T-cell (primary cell): ENCODE measurements at regions not wholly inside any gene's neighbourhood (a gene's known extent, or its start where the extent isn't known, plus 50 kb on each side); places are given as distances from the start of the nearest gene placed in this dataset.
"Not testable (repeated sequence)": the region's sequence is repeated elsewhere in the genome, so short reads cannot be mapped to it uniquely, and the experiment has no call there.

Experiments
- ATAC-seq, 4 experiments: fragments of 200-7000 bp in 3 of 4; fragments of 150-1000 bp in 1 of 4; cut with Tn5 transposase; replicated peaks in 1 of 4; 1 replicate in 3 of 4; 2 replicates in 1 of 4; pipeline ENCODE4 v1.10.0; 2021; ENCODE audit warnings: moderate library complexity in 3 of 4, mild to moderate bottlenecking in 2 of 4, moderate number of reproducible peaks in 1 of 4
- CTCF ChIA-PET, 2 donors: fragments of 300-600 bp; sonication (Branson Sonifier 250); formaldehyde crosslinking; loops; one replicate each; lab custom pipeline; 2022; ENCODE audit warnings: antibody characterized with exemption in 2 of 2; lab: Charles Lee
- POLR2A ChIA-PET, 2 donors: fragments of 300-600 bp; sonication (Branson Sonifier 250); formaldehyde crosslinking; loops; one replicate each; lab custom pipeline; 2022; ENCODE audit warnings: antibody characterized with exemption in 2 of 2; lab: Charles Lee
- DNase-seq, 35 experiments: peaks; one replicate each; pipeline versions ENCODE4 v3.0.0 to v3.0.0-alpha.2; 2013 to 2023
- H3K27ac ChIP-seq: one replicate; pipeline ENCODE4 v1.5.1; 2013; ENCODE audit warnings: low read length
- H3K27me3 ChIP-seq, 2 experiments: replicated peaks in 1 of 2; 1 replicate in 1 of 2; 2 replicates in 1 of 2; pipeline versions ENCODE4 v1.6.1 to v1.7.0; 2013; ENCODE audit warnings: low read length in 1 of 2, mixed read lengths in 1 of 2; ENCODE audit not compliant: control insufficient read depth in 2 of 2, insufficient read depth in 2 of 2; ENCODE audit errors: extremely low read depth in 1 of 2
- H3K36me3 ChIP-seq, 2 donors: 1 replicate in 1 of 2; 2 replicates in 1 of 2; pipeline versions ENCODE4 v1.6.1 to v1.7.0; 2013; ENCODE audit warnings: low read length in 1 of 2; ENCODE audit not compliant: control insufficient read depth in 2 of 2, insufficient read depth in 1 of 2; ENCODE audit errors: extremely low read depth in 1 of 2
- H3K4me1 ChIP-seq, 2 experiments: 1 replicate in 1 of 2; 2 replicates in 1 of 2; pipeline versions ENCODE4 v1.6.1 to v1.7.0; 2013; ENCODE audit warnings: low read length in 2 of 2, mixed read lengths in 1 of 2; ENCODE audit not compliant: insufficient read depth in 2 of 2, control insufficient read depth in 1 of 2; ENCODE audit errors: extremely low read depth in 1 of 2
- H3K4me3 ChIP-seq, 2 donors: 1 replicate in 1 of 2; 2 replicates in 1 of 2; pipeline versions ENCODE4 v1.5.1 to v1.7.0; 2013; ENCODE audit warnings: mild to moderate bottlenecking in 2 of 2, low read length in 1 of 2, moderate library complexity in 1 of 2; ENCODE audit not compliant: control insufficient read depth in 1 of 2; ENCODE audit errors: extremely low read depth in 1 of 2
- H3K9me3 ChIP-seq: 2 replicates; pipeline ENCODE4 v1.7.0; 2013
- H3K27ac Mint-ChIP-seq, 2 donors: one replicate each; pipeline ENCODE4 v1.8.0; 2020 to 2021; ENCODE audit warnings: mild to moderate bottlenecking in 2 of 2, mixed read lengths in 2 of 2
- H3K27me3 Mint-ChIP-seq, 2 donors: one replicate each; pipeline ENCODE4 v1.8.0; 2021 to 2022; ENCODE audit warnings: mixed read lengths in 2 of 2
- H3K36me3 Mint-ChIP-seq: one replicate; pipeline ENCODE4 v1.8.0; 2021; ENCODE audit warnings: mixed read lengths
- H3K4me1 Mint-ChIP-seq, 3 donors: one replicate each; pipeline ENCODE4 v1.8.0; 2020 to 2022; ENCODE audit warnings: mixed read lengths in 3 of 3, mild to moderate bottlenecking in 1 of 3
- H3K4me3 Mint-ChIP-seq, 3 donors: one replicate each; pipeline ENCODE4 v1.8.0; 2020 to 2022; ENCODE audit warnings: mild to moderate bottlenecking in 3 of 3, mixed read lengths in 3 of 3, moderate library complexity in 3 of 3
- H3K9me3 Mint-ChIP-seq, 3 donors: one replicate each; pipeline ENCODE4 v1.8.0; 2020 to 2022; ENCODE audit warnings: mixed read lengths in 3 of 3
- WGBS: methylation state at CpG from one replicate; pipeline ENCODE4 v1.1.5; 2013; ENCODE audit warnings: missing lambda C conversion rate; ENCODE audit not compliant: insufficient coverage; 5-methylcytosine and 5-hydroxymethylcytosine counted together

DNA sequence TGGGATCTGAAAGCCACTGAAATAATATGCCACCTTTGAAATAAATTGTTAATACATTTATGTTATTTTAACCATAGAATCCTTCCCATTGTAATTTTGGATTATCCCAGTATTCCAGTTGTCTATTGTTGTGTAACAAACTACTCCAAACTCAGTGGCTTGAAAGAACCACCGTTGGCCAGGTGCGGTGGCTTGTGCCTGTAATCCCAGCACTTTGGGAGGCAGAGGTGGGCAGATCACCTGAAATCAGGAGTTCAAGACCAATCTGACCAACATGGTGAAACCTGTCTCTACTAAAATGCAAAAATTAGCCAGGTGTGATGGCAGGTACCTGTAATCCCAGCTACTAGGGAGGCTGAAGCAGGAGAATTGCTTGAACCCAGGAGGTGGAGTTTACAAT is 217.6 kb downstream of the IRX2 start:
- ATAC-seq, POLR2A ChIA-PET, CTCF ChIA-PET, H3K36me3 Mint-ChIP-seq, H3K27ac Mint-ChIP-seq, H3K4me1 ChIP-seq, H3K36me3 ChIP-seq, H3K27me3 Mint-ChIP-seq, H3K27ac ChIP-seq, H3K4me3 Mint-ChIP-seq, H3K4me3 ChIP-seq, H3K4me1 Mint-ChIP-seq, DNase-seq, H3K9me3 ChIP-seq: not testable (repeated sequence)
- no CpG with 5 or more reads among the region's 2 CpGs for WGBS
- H3K9me3 Mint-ChIP-seq = peaks cover 0 to 11% (median 2%) of the 10 kb centered on the region in 3 donors
- peaks cover 0 to 16% of the 10 kb centered on the region in 2 experiments for H3K27me3 ChIP-seq

DNA sequence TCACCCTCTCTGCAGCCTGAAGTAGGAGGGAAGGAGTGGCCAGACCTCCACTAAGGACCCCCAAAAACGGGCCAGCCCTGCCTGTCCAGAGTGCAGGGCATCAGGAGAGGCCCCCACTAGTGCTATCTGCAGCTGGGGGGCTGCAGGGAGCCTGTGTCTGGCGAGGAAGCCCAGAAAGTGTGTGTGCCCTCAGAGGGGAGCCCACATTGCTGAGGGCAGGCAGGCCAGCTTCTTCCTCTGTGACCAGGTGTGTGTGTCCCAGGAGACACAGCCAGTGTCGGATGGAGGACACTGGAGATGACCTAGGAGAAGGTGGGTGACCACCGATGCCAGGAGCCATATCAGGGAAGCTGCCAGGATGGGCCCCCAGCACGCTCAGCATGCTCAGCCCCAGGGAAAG is 218.7 kb downstream of the IRX2 start:
- Mint-ChIP-seq H3K27me3 (no peaks in the 10 kb centered on the region), H3K4me3 (no peak overlapping the region), H3K9me3 (peaks cover 2 to 10% (median 3%) of the 10 kb centered on the region in 3 donors), H3K4me1 (no peaks in the 10 kb centered on the region), H3K27ac (no peak overlapping the region), H3K36me3 (no peaks in the 10 kb centered on the region)
- no peaks in the 10 kb centered on the region for H3K9me3 ChIP-seq
- H3K27ac ChIP-seq = no peak overlapping the region
- DNase-seq (no peak), ATAC-seq (no peak)
- POLR2A ChIA-PET = no interaction called here
- H3K4me3 ChIP-seq = no peak overlapping the region
- WGBS = 60% methylated on average over 5 of the region's 5 CpGs
- H3K4me1 ChIP-seq = no peaks in the 10 kb centered on the region
- CTCF ChIA-PET = no interaction called here
- H3K36me3 ChIP-seq = no peaks in the 10 kb centered on the region
- H3K27me3 ChIP-seq = peaks cover 0 to 13% of the 10 kb centered on the region in 2 experiments

DNA sequence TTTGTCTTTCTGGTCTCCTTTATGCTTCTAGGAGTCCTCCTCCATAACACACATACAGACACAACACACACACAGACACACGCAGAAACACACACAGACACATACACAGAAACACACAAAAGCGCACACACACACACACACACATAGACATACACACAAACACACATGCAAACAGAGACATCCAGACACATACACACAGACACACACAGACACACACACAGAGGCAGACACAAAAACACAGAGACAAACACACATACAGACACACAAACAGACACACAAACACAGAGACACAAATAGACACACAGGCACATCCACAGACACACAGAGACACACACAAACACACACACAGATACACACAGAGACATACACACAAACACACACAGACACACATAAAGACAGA is 220.2 kb downstream of the IRX2 start:
- no peak for ATAC-seq
- POLR2A ChIA-PET = no interaction called here
- WGBS = 95% methylated on average over 2 of the region's 2 CpGs

DNA sequence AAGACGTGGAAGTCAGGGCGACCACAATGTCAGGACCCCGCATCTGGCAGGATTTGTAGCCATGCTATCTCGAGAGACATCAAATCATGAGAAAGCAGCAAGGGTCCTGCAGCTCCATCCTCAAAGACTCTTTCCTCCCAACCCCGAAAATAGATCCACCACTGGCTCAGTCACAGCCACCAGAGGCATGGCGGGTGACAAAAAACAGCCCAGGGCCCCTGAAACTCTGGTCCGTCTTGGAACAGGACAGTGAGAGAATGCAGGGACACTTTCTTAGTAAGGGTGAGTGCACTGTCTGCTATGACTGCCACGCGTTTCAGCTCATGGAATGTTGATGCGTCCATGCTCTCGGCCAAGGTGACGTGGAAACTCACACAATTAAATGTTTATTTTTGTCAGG is 220.9 kb downstream of the IRX2 start:
- ChIA-PET CTCF (no interaction called here), POLR2A (no interaction called here)
- no peak overlapping the region for H3K27ac ChIP-seq
- H3K36me3 Mint-ChIP-seq = no peaks in the 10 kb centered on the region
- no peaks in the 10 kb centered on the region for H3K9me3 ChIP-seq
- WGBS = 74% methylated on average over 4 of the region's 12 CpGs
- no peak for ATAC-seq
- H3K27ac Mint-ChIP-seq = no peak overlapping the region
- H3K4me1 ChIP-seq = no peaks in the 10 kb centered on the region
- H3K4me3 ChIP-seq = no peak overlapping the region
- no peaks in the 10 kb centered on the region for H3K27me3 Mint-ChIP-seq
- H3K4me3 Mint-ChIP-seq = no peak overlapping the region
- peaks cover 5 to 11% (median 5%) of the 10 kb centered on the region in 3 donors for H3K9me3 Mint-ChIP-seq
- DNase-seq = no peak
- H3K36me3 ChIP-seq = no peaks in the 10 kb centered on the region
- no peaks in the 10 kb centered on the region for H3K27me3 ChIP-seq
- H3K4me1 Mint-ChIP-seq = no peaks in the 10 kb centered on the region

More for the DNA sequence above, 220.2 kb downstream of the IRX2 start:
- CTCF ChIA-PET = no interaction called here
- no peaks in the 10 kb centered on the region for H3K36me3 ChIP-seq
- Mint-ChIP-seq H3K9me3 (peaks cover 5 to 7% (median 5%) of the 10 kb centered on the region in 3 donors), H3K36me3 (no peaks in the 10 kb centered on the region), H3K4me1 (no peaks in the 10 kb centered on the region), H3K27me3 (no peaks in the 10 kb centered on the region), H3K4me3 (no peak overlapping the region), H3K27ac (no peak overlapping the region)
- H3K27ac ChIP-seq = no peak overlapping the region
- H3K4me3 ChIP-seq = no peak overlapping the region
- DNase-seq = no peak
- H3K27me3 ChIP-seq = peaks cover 0 to 4% of the 10 kb centered on the region in 2 experiments
- no peaks in the 10 kb centered on the region for H3K4me1 ChIP-seq
- H3K9me3 ChIP-seq = no peaks in the 10 kb centered on the region

DNA sequence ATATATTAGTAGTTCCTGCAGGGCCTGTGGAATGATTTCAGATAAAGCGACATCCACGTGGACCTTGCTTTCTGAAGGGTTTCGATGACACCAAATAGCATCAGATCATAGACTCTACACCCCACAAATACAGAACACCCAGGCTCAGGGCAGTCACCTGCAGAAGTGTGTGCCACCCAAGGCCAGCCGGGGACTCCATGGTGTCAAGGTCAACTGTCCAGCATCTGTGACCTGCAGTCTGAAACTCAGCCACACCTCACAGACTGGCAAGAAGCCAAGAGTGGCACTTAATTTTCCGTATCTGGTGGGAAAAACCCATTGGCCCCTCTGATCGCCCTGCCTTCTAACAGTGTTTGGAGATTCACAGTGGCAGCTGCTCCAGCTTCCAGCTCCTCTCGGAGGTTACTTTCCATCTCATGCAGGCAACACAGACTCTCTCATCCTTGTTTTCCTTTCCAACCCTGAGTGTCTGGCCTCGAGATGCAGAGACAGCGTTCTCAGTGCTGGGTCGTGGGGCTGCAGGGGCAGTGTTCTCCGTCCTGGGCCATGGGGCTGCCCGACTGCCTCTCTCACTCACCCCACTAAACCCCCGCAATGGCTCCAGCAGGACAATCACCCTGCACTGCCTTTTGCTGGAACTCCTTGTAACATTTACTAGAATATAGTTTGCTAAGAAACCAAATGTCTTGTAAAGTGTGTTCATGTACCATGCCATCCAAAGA is 221.9 kb downstream of the IRX2 start:
- Histone ChIP-seq H3K4me1 (no peaks in the 10 kb centered on the region), H3K27ac (no peak overlapping the region), H3K36me3 (no peaks in the 10 kb centered on the region), H3K9me3 (no peaks in the 10 kb centered on the region), H3K4me3 (no peak overlapping the region), H3K27me3 (no peaks in the 10 kb centered on the region)
- POLR2A ChIA-PET = no interaction called here
- H3K9me3 Mint-ChIP-seq = peaks cover 5 to 13% (median 5%) of the 10 kb centered on the region in 3 donors
- H3K4me1 Mint-ChIP-seq = no peaks in the 10 kb centered on the region
- CTCF ChIA-PET = no interaction called here
- 87% methylated on average over 12 of the region's 13 CpGs for WGBS
- no peak overlapping the region for H3K4me3 Mint-ChIP-seq
- H3K36me3 Mint-ChIP-seq = no peaks in the 10 kb centered on the region
- no peak overlapping the region for H3K27ac Mint-ChIP-seq
- ATAC-seq (no peak), DNase-seq (no peak)
- no peaks in the 10 kb centered on the region for H3K27me3 Mint-ChIP-seq

DNA sequence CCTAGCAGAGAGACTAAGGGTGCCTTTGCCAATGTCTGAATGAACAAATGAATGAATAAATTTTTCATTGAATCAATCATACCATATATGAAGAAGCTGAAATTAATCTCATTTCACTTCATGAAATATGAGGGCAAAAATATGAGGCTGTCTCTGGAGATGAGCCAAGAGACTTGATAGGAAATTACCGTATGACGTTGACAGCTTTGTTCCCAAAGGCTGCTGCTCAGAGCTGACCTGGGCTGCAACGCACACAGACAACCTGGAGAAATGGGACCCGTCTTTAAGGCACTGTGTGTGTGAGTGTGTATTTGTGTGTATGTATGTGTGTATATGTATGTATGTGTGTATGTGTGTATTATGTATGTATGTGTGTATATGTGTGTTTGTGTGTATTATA is 226.1 kb downstream of the IRX2 start:
- no peak for DNase-seq
- 88% methylated on average over 4 of the region's 4 CpGs for WGBS
- Histone ChIP-seq H3K27ac (no peak overlapping the region), H3K9me3 (no peaks in the 10 kb centered on the region), H3K4me3 (no peak overlapping the region), H3K4me1 (no peaks in the 10 kb centered on the region), H3K36me3 (no peaks in the 10 kb centered on the region), H3K27me3 (no peaks in the 10 kb centered on the region)
- peaks cover 3 to 9% (median 5%) of the 10 kb centered on the region in 3 donors for H3K9me3 Mint-ChIP-seq
- no peak overlapping the region for H3K4me3 Mint-ChIP-seq
- H3K4me1 Mint-ChIP-seq = no peaks in the 10 kb centered on the region
- H3K36me3 Mint-ChIP-seq = no peaks in the 10 kb centered on the region
- H3K27me3 Mint-ChIP-seq = no peaks in the 10 kb centered on the region
- ChIA-PET CTCF (no interaction called here), POLR2A (no interaction called here)
- ATAC-seq = no peak
- H3K27ac Mint-ChIP-seq = no peak overlapping the region
